GM12878 (cell line): ENCODE measurements at regions not wholly inside any gene's neighbourhood (a gene's known extent, or its start where the extent isn't known, plus 50 kb on each side); places are given as distances from the start of the nearest gene placed in this dataset.
A peak's percentile ranks its signal among the peaks of the same experiment; 100 is the strongest.

Experiments
- ATAC-seq: fragments of 200-7000 bp; cut with Tn5 transposase; 3 replicates; pipeline ENCODE4 v1.9.1; 2020; ENCODE audit warnings: mild to moderate bottlenecking, moderate library complexity
- BruUV-seq: library from RNA; stranded (reverse); fragments of 400-500 nt; replicated peaks from 2 replicates; lab custom pipeline; 2021; lab: Mats Ljungman, UMichigan
- CTCF ChIA-PET: fragments of 300-600 bp; sonication (Branson Sonifier 250); formaldehyde crosslinking; extraction: SDS; loops from one replicate; lab custom pipeline; 2021; ENCODE audit warnings: inconsistent platforms; lab: Yijun Ruan, JAX
- POLR2A ChIA-PET: fragments of 350-600 bp; formaldehyde crosslinking; extraction: SDS; loops from one replicate; lab custom pipeline; 2021; ENCODE audit warnings: inconsistent platforms; lab: Charles Lee
- RAD21 ChIA-PET: fragments of 300-600 bp; sonication (Branson Sonifier 250); formaldehyde crosslinking; loops from one replicate; lab custom pipeline; 2023; ENCODE audit warnings: antibody characterized with exemption; ENCODE audit not compliant: unreplicated experiment; lab: Charles Lee
- SMC1A ChIA-PET: fragments of 300-600 bp; sonication (Branson Sonifier 250); formaldehyde crosslinking; loops from one replicate; lab custom pipeline; 2023; ENCODE audit not compliant: unreplicated experiment, uncharacterized antibody; lab: Charles Lee
- DNase-seq: peaks from one replicate; pipeline ENCODE4 v3.0.0-alpha.2; 2011; ENCODE audit warnings: low read depth, low spot score
- FAIRE-seq: peaks from 3 replicates; lab custom pipeline; 2011; peaks lifted over from hg19 to GRCh38; lab: Jason Lieb, UNC
- H2AFZ ChIP-seq: 2 replicates; pipeline ENCODE4 v1.6.0; 2011; ENCODE audit warnings: low read depth, low read length, control low read depth; ENCODE audit not compliant: control insufficient read depth
- H3K27ac ChIP-seq: 2 replicates; pipeline ENCODE4 v1.5.1; 2011; ENCODE audit warnings: control low read depth; ENCODE audit not compliant: control insufficient read depth, insufficient read depth
- H3K27me3 ChIP-seq, 2 experiments: replicated peaks in 1 of 2; 2 replicates each; pipeline versions ENCODE4 v1.6.0 to v1.6.1; 2011; ENCODE audit warnings: low read length in 1 of 2; ENCODE audit not compliant: control insufficient read depth in 2 of 2, insufficient read depth in 2 of 2
- H3K36me3 ChIP-seq, 2 experiments: 2 replicates each; pipeline ENCODE4 v1.5.1; 2011; ENCODE audit warnings: low read length in 1 of 2; ENCODE audit not compliant: control insufficient read depth in 2 of 2, insufficient read depth in 2 of 2
- H3K4me1 ChIP-seq: 2 replicates; pipeline ENCODE4 v1.6.1; 2011; ENCODE audit warnings: mild to moderate bottlenecking, low read length, moderate library complexity, mixed read lengths; ENCODE audit not compliant: control insufficient read depth, insufficient read depth
- H3K4me2 ChIP-seq: 2 replicates; pipeline ENCODE4 v1.6.0; 2011; ENCODE audit warnings: control low read depth; ENCODE audit not compliant: control insufficient read depth, insufficient read depth
- H3K4me3 ChIP-seq: fragments of 200-600 bp; sonication (generic); 2 replicates; pipeline ENCODE4 v1.5.1; 2016
- H3K79me2 ChIP-seq: 2 replicates; pipeline ENCODE4 v1.6.0; 2011; ENCODE audit warnings: low read length; ENCODE audit not compliant: control insufficient read depth, insufficient read depth
- H3K9ac ChIP-seq: 2 replicates; pipeline ENCODE4 v1.8.0; 2011; ENCODE audit warnings: low read length, control low read depth, mixed read lengths; ENCODE audit not compliant: control insufficient read depth, insufficient read depth
- H3K9me3 ChIP-seq: replicated peaks from 3 replicates; pipeline ENCODE4 v1.5.1; 2011; ENCODE audit warnings: mild to moderate bottlenecking, low read length; ENCODE audit not compliant: control insufficient read depth, insufficient read depth
- H4K20me1 ChIP-seq: 2 replicates; pipeline ENCODE4 v1.6.0; 2011; ENCODE audit not compliant: control insufficient read depth, insufficient read depth
- CHD1 ChIP-seq: IDR thresholded peaks from 2 replicates; pipeline ENCODE4 v1.6.1; 2012; ENCODE audit warnings: low read depth, low read length, improper control_type of control experiment
- FOXK2 ChIP-seq: fragments of 450-650 bp; IDR thresholded peaks from 2 replicates; pipeline ENCODE4 v1.6.1; 2017; ENCODE audit warnings: mild to moderate bottlenecking, moderate library complexity
- JUNB ChIP-seq: IDR thresholded peaks from 2 replicates; pipeline ENCODE4 v1.6.1; 2016; ENCODE audit warnings: antibody characterized with exemption, mild to moderate bottlenecking
- KAT2A ChIP-seq: conservative IDR thresholded peaks from 2 replicates; pipeline ENCODE4 v1.6.1; 2011; ENCODE audit warnings: low read depth, low read length; ENCODE audit not compliant: control insufficient read depth
- MTA2 ChIP-seq: fragments of 450-650 bp; IDR thresholded peaks from 2 replicates; pipeline ENCODE4 v1.6.1; 2016; ENCODE audit warnings: low read depth, mild to moderate bottlenecking, moderate library complexity
- POU2F2 ChIP-seq: IDR thresholded peaks from 3 replicates; pipeline ENCODE4 v1.6.1; 2011; ENCODE audit warnings: low read depth, mild to moderate bottlenecking, low read length, borderline replicate concordance
- RAD21 ChIP-seq: IDR thresholded peaks from 2 replicates; pipeline ENCODE4 v1.6.1; 2011; ENCODE audit warnings: mild to moderate bottlenecking, low read depth, low read length, moderate library complexity; ENCODE audit not compliant: insufficient read depth
- RAD51 ChIP-seq: fragments of 450-650 bp; IDR thresholded peaks from 2 replicates; pipeline ENCODE4 v1.6.1; 2016; ENCODE audit warnings: moderate library complexity, mild to moderate bottlenecking, inconsistent platforms
- ZBTB11 ChIP-seq: fragments of 450-650 bp; formaldehyde crosslinking; IDR thresholded peaks from 2 replicates; pipeline ENCODE4 v1.5.0; 2022; ENCODE audit warnings: mild to moderate bottlenecking, missing genetic modification characterization
- ZNF24 ChIP-seq: fragments of 450-650 bp; IDR thresholded peaks from 2 replicates; pipeline ENCODE4 v1.6.1; 2017; ENCODE audit warnings: antibody characterized with exemption, mild to moderate bottlenecking
- ZNF274 ChIP-seq: IDR thresholded peaks from one replicate; pipeline ENCODE4 v1.8.0; 2011; ENCODE audit not compliant: insufficient read length, insufficient read depth
- WGBS: methylation state at CpG from one replicate; pipeline ENCODE4 v1.1.6; 2016; ENCODE audit warnings: low lambda C conversion rate; ENCODE audit not compliant: insufficient replicate concordance, insufficient coverage; ENCODE audit errors: missing lambda C conversion rate; 5-methylcytosine and 5-hydroxymethylcytosine counted together
- in situ Hi-C: fragments of 300-500 bp; cut with MboI; formaldehyde crosslinking; loops from 9 replicates; pipeline ENCODE4 v1.14.3; 2018; ENCODE audit warnings: mixed read lengths
- intact Hi-C: fragments of 100-400 bp; cut with micrococcal nuclease; formaldehyde crosslinking; loops from one replicate; pipeline ENCODE4 v1.14.2; 2022; ENCODE audit not compliant: unreplicated experiment
- TF ChIP-seq, protein P1 (sequence below): IDR thresholded peaks from 2 replicates; pipeline ENCODE4 v1.6.1; 2011; ENCODE audit warnings: borderline replicate concordance, low read depth, mild to moderate bottlenecking, moderate library complexity, low read length; ENCODE audit not compliant: insufficient read depth, poor library complexity, severe bottlenecking
- TF ChIP-seq, protein P2 (sequence below): fragments of 450-650 bp; formaldehyde crosslinking; IDR thresholded peaks from 2 replicates; pipeline ENCODE4 v1.4.0; 2020; ENCODE audit warnings: mild to moderate bottlenecking, moderate library complexity

- no peak for TF ChIP-seq FOXK2
- no peak for TF ChIP-seq POU2F2
- TF ChIP-seq, all 136 proteins: peak for 0
Observed at GRCh38 chr12:46663318-46663717, 162.5 kb downstream of the SLC38A4 start (continued).

DNA sequence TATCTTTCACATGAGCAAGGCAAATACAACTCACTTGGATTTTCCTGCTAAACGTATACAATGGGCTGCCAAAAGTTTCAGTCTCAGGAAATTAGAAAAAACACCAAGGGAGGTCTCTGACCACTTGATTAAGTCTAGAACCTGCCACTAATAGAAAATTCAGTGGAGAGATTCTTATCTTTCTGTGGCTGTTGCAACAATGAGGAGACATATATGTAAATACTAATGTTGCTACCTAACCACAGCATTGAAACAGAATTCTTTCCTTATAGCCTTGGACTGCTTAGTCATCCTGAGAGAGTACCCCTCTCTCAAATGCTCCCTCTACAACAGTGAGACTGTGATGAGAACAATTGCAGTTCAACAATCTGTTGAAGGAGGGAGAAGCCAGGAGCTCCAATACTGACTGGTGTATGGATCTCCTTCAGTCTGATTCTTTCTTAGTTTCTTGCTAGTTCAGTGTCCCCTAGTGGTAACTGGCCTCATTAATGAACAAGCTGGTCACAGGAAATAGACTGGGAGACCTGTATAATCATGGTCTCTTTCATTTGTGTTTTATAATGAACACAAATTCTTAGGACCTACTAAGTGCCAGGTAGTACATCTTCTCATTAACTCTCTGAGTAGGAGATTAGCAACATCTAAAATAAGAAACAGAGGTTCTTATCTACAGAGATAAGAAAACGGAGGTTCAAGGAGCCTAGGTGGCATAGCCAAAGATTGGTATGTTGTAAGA is 164.5 kb downstream of the SLC38A4 start:
- Histone ChIP-seq H3K79me2 (no peaks in the 10 kb centered on the region), H3K9me3 (no peaks in the 10 kb centered on the region), H3K4me2 (no peak overlapping the region), H3K36me3 (no peaks in the 10 kb centered on the region), H3K27me3 (no peaks in the 10 kb centered on the region), H2AFZ (peak overlapping the region; percentile 26), H4K20me1 (no peaks in the 10 kb centered on the region), H3K4me3 (no peak overlapping the region), H3K4me1 (peaks cover 7% of the 10 kb centered on the region), H3K9ac (no peak overlapping the region), H3K27ac (no peak overlapping the region)
- peak; percentile 48 for DNase-seq
- RAD21 ChIA-PET = interaction anchor here (0.5 to 1.9 kb wide), 34 partner anchors 9 to 560 kb away, joined by 3 to 17 read pairs (median 4); partner anchors contain the start of gene SLC38A1
- intact Hi-C loops = loop anchor here (2.0 to 5.0 kb wide), 7 partner anchors 144 to 589 kb away; partner anchors contain the start of gene SLC38A2
- FAIRE-seq = peak; percentile 83
- POLR2A ChIA-PET = interaction anchor here (1.0 kb wide), 1 partner anchor 277 kb away, joined by 4 read pairs; no protein-coding TSS in a partner anchor
- no TSS peak for BruUV-seq
- ATAC-seq = peak; percentile 94
- CTCF ChIA-PET = interaction anchor here (0.7 to 2.1 kb wide), 23 partner anchors 9 to 670 kb away, joined by 3 to 16 read pairs (median 4); no protein-coding TSS in a partner anchor
- WGBS = 25% methylated on average over 2 of the region's 2 CpGs
- in situ Hi-C loops = loop anchor here (25.0 kb wide), 1 partner anchor 524 kb away; no protein-coding TSS in a partner anchor
- SMC1A ChIA-PET = interaction anchor here (0.6 to 1.9 kb wide), 35 partner anchors 9 to 590 kb away, joined by 3 to 11 read pairs (median 4); no protein-coding TSS in a partner anchor
- TF ChIP-seq ZNF274 (no peak), RAD21 (peak; percentile 93), ZNF24 (no peak), KAT2A (no peak), MTA2 (0 out of 2 replicates have a peak, but pooled peaks have one; percentile 20), RAD51 (no peak), ZBTB11 (CRISPR knock-in tag) (no peak), JUNB (peak; percentile 65), CHD1 (no peak)
- TF ChIP-seq, protein P1, sequence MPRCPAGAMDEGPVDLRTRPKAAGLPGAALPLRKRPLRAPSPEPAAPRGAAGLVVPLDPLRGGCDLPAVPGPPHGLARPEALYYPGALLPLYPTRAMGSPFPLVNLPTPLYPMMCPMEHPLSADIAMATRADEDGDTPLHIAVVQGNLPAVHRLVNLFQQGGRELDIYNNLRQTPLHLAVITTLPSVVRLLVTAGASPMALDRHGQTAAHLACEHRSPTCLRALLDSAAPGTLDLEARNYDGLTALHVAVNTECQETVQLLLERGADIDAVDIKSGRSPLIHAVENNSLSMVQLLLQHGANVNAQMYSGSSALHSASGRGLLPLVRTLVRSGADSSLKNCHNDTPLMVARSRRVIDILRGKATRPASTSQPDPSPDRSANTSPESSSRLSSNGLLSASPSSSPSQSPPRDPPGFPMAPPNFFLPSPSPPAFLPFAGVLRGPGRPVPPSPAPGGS = no peak
- TF ChIP-seq, protein P2, sequence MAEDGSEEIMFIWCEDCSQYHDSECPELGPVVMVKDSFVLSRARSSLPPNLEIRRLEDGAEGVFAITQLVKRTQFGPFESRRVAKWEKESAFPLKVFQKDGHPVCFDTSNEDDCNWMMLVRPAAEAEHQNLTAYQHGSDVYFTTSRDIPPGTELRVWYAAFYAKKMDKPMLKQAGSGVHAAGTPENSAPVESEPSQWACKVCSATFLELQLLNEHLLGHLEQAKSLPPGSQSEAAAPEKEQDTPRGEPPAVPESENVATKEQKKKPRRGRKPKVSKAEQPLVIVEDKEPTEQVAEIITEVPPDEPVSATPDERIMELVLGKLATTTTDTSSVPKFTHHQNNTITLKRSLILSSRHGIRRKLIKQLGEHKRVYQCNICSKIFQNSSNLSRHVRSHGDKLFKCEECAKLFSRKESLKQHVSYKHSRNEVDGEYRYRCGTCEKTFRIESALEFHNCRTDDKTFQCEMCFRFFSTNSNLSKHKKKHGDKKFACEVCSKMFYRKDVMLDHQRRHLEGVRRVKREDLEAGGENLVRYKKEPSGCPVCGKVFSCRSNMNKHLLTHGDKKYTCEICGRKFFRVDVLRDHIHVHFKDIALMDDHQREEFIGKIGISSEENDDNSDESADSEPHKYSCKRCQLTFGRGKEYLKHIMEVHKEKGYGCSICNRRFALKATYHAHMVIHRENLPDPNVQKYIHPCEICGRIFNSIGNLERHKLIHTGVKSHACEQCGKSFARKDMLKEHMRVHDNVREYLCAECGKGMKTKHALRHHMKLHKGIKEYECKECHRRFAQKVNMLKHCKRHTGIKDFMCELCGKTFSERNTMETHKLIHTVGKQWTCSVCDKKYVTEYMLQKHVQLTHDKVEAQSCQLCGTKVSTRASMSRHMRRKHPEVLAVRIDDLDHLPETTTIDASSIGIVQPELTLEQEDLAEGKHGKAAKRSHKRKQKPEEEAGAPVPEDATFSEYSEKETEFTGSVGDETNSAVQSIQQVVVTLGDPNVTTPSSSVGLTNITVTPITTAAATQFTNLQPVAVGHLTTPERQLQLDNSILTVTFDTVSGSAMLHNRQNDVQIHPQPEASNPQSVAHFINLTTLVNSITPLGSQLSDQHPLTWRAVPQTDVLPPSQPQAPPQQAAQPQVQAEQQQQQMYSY (CRISPR knock-in tag) = no peak
